H9 (cell line): ENCODE measurements at regions not wholly inside any gene's neighbourhood (a gene's known extent, or its start where the extent isn't known, plus 50 kb on each side); places are given as distances from the start of the nearest gene placed in this dataset.

ENCODE experiments used
- DNase-seq: peaks from one replicate; pipeline ENCODE4 v3.0.0-alpha.2; 2017
- H2AFZ ChIP-seq: one replicate; pipeline ENCODE4 v1.6.1; 2013; ENCODE audit warnings: mild to moderate bottlenecking, low read length, control low read depth, moderate library complexity
- H2AK5ac ChIP-seq: 2 replicates; pipeline ENCODE4 v1.6.1; 2013; ENCODE audit warnings: low read length, control low read depth, mixed read lengths; ENCODE audit not compliant: insufficient read length
- H2BK120ac ChIP-seq: one replicate; pipeline ENCODE4 v1.6.1; 2013; ENCODE audit warnings: low read depth, mild to moderate bottlenecking, low read length, control low read depth, inconsistent platforms; ENCODE audit not compliant: poor library complexity, severe bottlenecking
- H2BK12ac ChIP-seq: 2 replicates; pipeline ENCODE4 v1.6.1; 2013; ENCODE audit warnings: low read length, control low read depth, mixed read lengths, low read depth; ENCODE audit not compliant: insufficient read length
- H2BK15ac ChIP-seq: 2 replicates; pipeline ENCODE4 v1.6.1; 2013; ENCODE audit warnings: low read depth, low read length, control low read depth
- H2BK20ac ChIP-seq: one replicate; pipeline ENCODE4 v1.6.1; 2013; ENCODE audit warnings: low read depth, mild to moderate bottlenecking, low read length, control low read depth, inconsistent platforms; ENCODE audit not compliant: poor library complexity, severe bottlenecking
- H2BK5ac ChIP-seq: 2 replicates; pipeline ENCODE4 v1.6.1; 2013; ENCODE audit warnings: low read length, control low read depth, mixed read lengths; ENCODE audit not compliant: insufficient read length
- H3K14ac ChIP-seq: 2 replicates; pipeline ENCODE4 v1.6.1; 2013; ENCODE audit warnings: low read length, control low read depth; ENCODE audit not compliant: insufficient read depth
- H3K18ac ChIP-seq: 2 replicates; pipeline ENCODE4 v1.6.1; 2013; ENCODE audit warnings: low read depth, mild to moderate bottlenecking, mixed read lengths, low read length, control low read depth; ENCODE audit not compliant: insufficient read length
- H3K23ac ChIP-seq: 2 replicates; pipeline ENCODE4 v1.6.1; 2013; ENCODE audit warnings: low read length, control low read depth, mixed read lengths, low read depth; ENCODE audit not compliant: insufficient read length
- H3K23me2 ChIP-seq: 2 replicates; pipeline ENCODE4 v1.6.1; 2013; ENCODE audit warnings: low read depth, mild to moderate bottlenecking, mixed read lengths, low read length, control low read depth; ENCODE audit not compliant: insufficient read length, poor library complexity, severe bottlenecking
- H3K27ac ChIP-seq: 2 replicates; pipeline ENCODE4 v1.5.1; 2013; ENCODE audit warnings: low read length, control low read depth, mixed read lengths, low read depth; ENCODE audit not compliant: insufficient read length
- H3K27me3 ChIP-seq: 2 replicates; pipeline ENCODE4 v1.6.1; 2013; ENCODE audit warnings: low read length, control low read depth, inconsistent platforms; ENCODE audit not compliant: insufficient read depth
- H3K4ac ChIP-seq: 2 replicates; pipeline ENCODE4 v1.6.1; 2013; ENCODE audit warnings: low read depth, mild to moderate bottlenecking, control low read depth, inconsistent platforms, low read length, moderate library complexity
- H3K4me1 ChIP-seq: 2 replicates; pipeline ENCODE4 v1.6.1; 2013; ENCODE audit warnings: low read length, control low read depth, inconsistent platforms; ENCODE audit not compliant: insufficient read depth
- H3K4me2 ChIP-seq: 2 replicates; pipeline ENCODE4 v1.6.1; 2013; ENCODE audit warnings: low read length, control low read depth, mixed read lengths; ENCODE audit not compliant: insufficient read length, insufficient read depth
- H3K56ac ChIP-seq: 2 replicates; pipeline ENCODE4 v1.6.1; 2013; ENCODE audit warnings: low read depth, mild to moderate bottlenecking, mixed read lengths, low read length, control low read depth; ENCODE audit not compliant: insufficient read length
- H3K79me1 ChIP-seq: 2 replicates; pipeline ENCODE4 v1.6.1; 2013; ENCODE audit warnings: low read depth, mild to moderate bottlenecking, moderate library complexity, low read length, control low read depth, inconsistent platforms; ENCODE audit not compliant: insufficient read depth, poor library complexity, severe bottlenecking
- H3K79me2 ChIP-seq: 2 replicates; pipeline ENCODE4 v1.6.1; 2013; ENCODE audit warnings: low read length, control low read depth, inconsistent platforms; ENCODE audit not compliant: insufficient read depth
- H3K9ac ChIP-seq: 2 replicates; pipeline ENCODE4 v1.6.1; 2013; ENCODE audit warnings: low read length, control low read depth, mixed read lengths; ENCODE audit not compliant: insufficient read length; ENCODE audit errors: extremely low read depth
- H3K9me3 ChIP-seq: one replicate; pipeline ENCODE4 v1.6.1; 2013; ENCODE audit warnings: low read depth, low read length, inconsistent platforms; ENCODE audit not compliant: control insufficient read depth
- H3T11ph ChIP-seq: one replicate; pipeline ENCODE4 v1.6.1; 2013; ENCODE audit warnings: mild to moderate bottlenecking, low read length, control low read depth, inconsistent platforms
- H4K20me1 ChIP-seq: one replicate; pipeline ENCODE4 v1.6.1; 2013; ENCODE audit not compliant: control insufficient read depth, insufficient read length, insufficient read depth
- H4K5ac ChIP-seq: 2 replicates; pipeline ENCODE4 v1.6.1; 2013; ENCODE audit warnings: low read depth, mild to moderate bottlenecking, mixed read lengths, low read length, control low read depth; ENCODE audit not compliant: insufficient read length
- H4K8ac ChIP-seq: replicated peaks from 2 replicates; pipeline ENCODE4 v1.6.1; 2013; ENCODE audit warnings: low read length, control low read depth, mixed read lengths, low read depth; ENCODE audit not compliant: insufficient read length
- H4K91ac ChIP-seq: 2 replicates; pipeline ENCODE4 v1.6.1; 2013; ENCODE audit warnings: low read depth, mild to moderate bottlenecking, moderate library complexity, mixed read lengths, low read length, control low read depth; ENCODE audit not compliant: insufficient read length
- H3K27ac Mint-ChIP-seq, 3 experiments: 2 replicates in 2 of 3; 3 replicates in 1 of 3; pipeline ENCODE4 v1.8.0; 2020 to 2021; ENCODE audit warnings: mixed read lengths in 3 of 3, mild to moderate bottlenecking in 1 of 3, moderate library complexity in 1 of 3
- H3K27me3 Mint-ChIP-seq: 2 replicates; pipeline ENCODE4 v1.8.0; 2021; ENCODE audit warnings: low read depth, mild to moderate bottlenecking, moderate library complexity, mixed read lengths
- H3K36me3 Mint-ChIP-seq, 3 experiments: 2 replicates in 2 of 3; 3 replicates in 1 of 3; pipeline ENCODE4 v1.8.0; 2020 to 2021; ENCODE audit warnings: low read depth in 3 of 3, mixed read lengths in 3 of 3; ENCODE audit not compliant: insufficient read depth in 1 of 3
- H3K4me1 Mint-ChIP-seq, 2 experiments: 2 replicates each; pipeline ENCODE4 v1.8.0; 2020; ENCODE audit warnings: mixed read lengths in 2 of 2
- H3K4me3 Mint-ChIP-seq, 2 experiments: 2 replicates in 1 of 2; 3 replicates in 1 of 2; pipeline ENCODE4 v1.8.0; 2020 to 2021; ENCODE audit warnings: mild to moderate bottlenecking in 2 of 2, mixed read lengths in 2 of 2, moderate library complexity in 1 of 2
- H3K9me3 Mint-ChIP-seq, 2 experiments: 2 replicates in 1 of 2; 3 replicates in 1 of 2; pipeline ENCODE4 v1.8.0; 2020; ENCODE audit warnings: mild to moderate bottlenecking in 2 of 2, mixed read lengths in 2 of 2, moderate library complexity in 1 of 2
- WGBS: extraction: QIAGEN DNeasy Blood & Tissue Kit; methylation state at CpG from one replicate; pipeline ENCODE4 v1.1.7; 2013; ENCODE audit warnings: missing lambda C conversion rate, low lambda C conversion rate, mixed read lengths; ENCODE audit not compliant: insufficient read length; ENCODE audit errors: extremely low coverage; 5-methylcytosine and 5-hydroxymethylcytosine counted together
- TF ChIP-seq, protein P1 (sequence below): fragments of 200-600 bp; sonication (generic); conservative IDR thresholded peaks from 3 replicates; pipeline ENCODE4 v1.8.0; 2021; ENCODE audit warnings: antibody characterized with exemption, mild to moderate bottlenecking

DNA sequence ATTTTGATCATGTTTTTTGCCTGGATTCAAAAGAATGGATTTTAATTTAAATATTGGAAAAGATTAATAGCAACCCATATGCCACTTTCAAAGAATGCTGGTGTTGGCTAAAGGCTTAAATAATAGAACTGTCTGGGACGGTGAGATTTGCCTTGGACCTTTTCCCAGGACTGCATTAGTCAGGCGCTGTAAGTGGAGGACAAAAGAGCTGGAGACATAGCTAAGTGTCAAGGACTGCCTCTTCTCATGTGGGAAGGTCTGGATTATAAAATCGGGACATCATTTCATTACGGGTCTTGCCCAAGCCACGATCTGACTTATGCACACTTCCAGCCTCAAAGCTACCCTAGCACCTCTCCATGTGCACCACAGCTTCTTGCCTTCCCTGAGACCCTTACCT lies 458.5 kb upstream of the DEPDC1 start:
- Histone ChIP-seq H3K27ac (no peak overlapping the region), H3K18ac (no peak overlapping the region), H3K23ac (no peak overlapping the region), H2AK5ac (no peak overlapping the region), H3K9me3 (no peaks in the 10 kb centered on the region), H2BK15ac (no peak overlapping the region), H3T11ph (no peak overlapping the region), H3K4me1 (no peaks in the 10 kb centered on the region; the same call in 1 of the 2 replicates), H2BK12ac (no peak overlapping the region), H3K4ac (no peak overlapping the region), H2AFZ (no peak overlapping the region), H3K79me2 (no peaks in the 10 kb centered on the region), H3K23me2 (no peaks in the 10 kb centered on the region), H4K20me1 (no peaks in the 10 kb centered on the region), H4K8ac (no peak overlapping the region), H2BK120ac (no peak overlapping the region), H3K9ac (no peak overlapping the region), H3K79me1 (no peaks in the 10 kb centered on the region), H3K56ac (no peak overlapping the region), H4K5ac (no peak overlapping the region), H4K91ac (no peak overlapping the region), H3K27me3 (no peaks in the 10 kb centered on the region), H2BK5ac (no peak overlapping the region), H3K4me2 (no peak overlapping the region), H2BK20ac (no peak overlapping the region), H3K14ac (no peak overlapping the region)
- Mint-ChIP-seq H3K36me3 (no peaks in the 10 kb centered on the region), H3K27ac (0 out of 7 replicates have a peak overlapping the region, but pooled peaks of 1 of the 3 experiments have one; percentile 37), H3K4me1 (peaks cover 8 to 12% of the 10 kb centered on the region in 2 experiments), H3K9me3 (no peaks in the 10 kb centered on the region), H3K27me3 (no peaks in the 10 kb centered on the region), H3K4me3 (no peak overlapping the region)
- no CpG with 5 or more reads among the region's 5 CpGs for WGBS
- TF ChIP-seq, protein P1, sequence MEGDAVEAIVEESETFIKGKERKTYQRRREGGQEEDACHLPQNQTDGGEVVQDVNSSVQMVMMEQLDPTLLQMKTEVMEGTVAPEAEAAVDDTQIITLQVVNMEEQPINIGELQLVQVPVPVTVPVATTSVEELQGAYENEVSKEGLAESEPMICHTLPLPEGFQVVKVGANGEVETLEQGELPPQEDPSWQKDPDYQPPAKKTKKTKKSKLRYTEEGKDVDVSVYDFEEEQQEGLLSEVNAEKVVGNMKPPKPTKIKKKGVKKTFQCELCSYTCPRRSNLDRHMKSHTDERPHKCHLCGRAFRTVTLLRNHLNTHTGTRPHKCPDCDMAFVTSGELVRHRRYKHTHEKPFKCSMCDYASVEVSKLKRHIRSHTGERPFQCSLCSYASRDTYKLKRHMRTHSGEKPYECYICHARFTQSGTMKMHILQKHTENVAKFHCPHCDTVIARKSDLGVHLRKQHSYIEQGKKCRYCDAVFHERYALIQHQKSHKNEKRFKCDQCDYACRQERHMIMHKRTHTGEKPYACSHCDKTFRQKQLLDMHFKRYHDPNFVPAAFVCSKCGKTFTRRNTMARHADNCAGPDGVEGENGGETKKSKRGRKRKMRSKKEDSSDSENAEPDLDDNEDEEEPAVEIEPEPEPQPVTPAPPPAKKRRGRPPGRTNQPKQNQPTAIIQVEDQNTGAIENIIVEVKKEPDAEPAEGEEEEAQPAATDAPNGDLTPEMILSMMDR = no peak
- no peak for DNase-seq
